ENCODE measurements at regions not wholly inside any gene's neighbourhood (a gene's known extent, or its start where the extent isn't known, plus 50 kb on each side); places are given as distances from the start of the nearest gene placed in this dataset.

- peaks cover 4 to 18% (median 7%) of the 10 kb centered on the region in 10 experiments for H3K4me1 ChIP-seq
- H3K36me3 ChIP-seq: peaks cover 11 to 86% (median 67%) of the 10 kb centered on the region in 11 experiments
- no peaks in the 10 kb centered on the region for H3K27me3 ChIP-seq
- no peak overlapping the region for H3K4me3 ChIP-seq
- no peak overlapping the region for H3K9ac ChIP-seq
- TF ChIP-seq Cebpa-rat (IDR thresholded peaks at IDR 0.05): no peak
- no peak overlapping the region for H3K4me2 ChIP-seq
- H3K9me3 ChIP-seq (replicated peaks in 1 of 11): peaks cover 5 to 31% (median 18%) of the 10 kb centered on the region in 11 experiments; a peak in 17 of 22 replicates
- no peak overlapping the region for H3K27ac ChIP-seq
- no peaks in the 10 kb centered on the region for H4K20me1 ChIP-seq
Measured at GRCh38 chr19:5211217-5211822, 129.3 kb downstream of the PTPRS start.

DNA sequence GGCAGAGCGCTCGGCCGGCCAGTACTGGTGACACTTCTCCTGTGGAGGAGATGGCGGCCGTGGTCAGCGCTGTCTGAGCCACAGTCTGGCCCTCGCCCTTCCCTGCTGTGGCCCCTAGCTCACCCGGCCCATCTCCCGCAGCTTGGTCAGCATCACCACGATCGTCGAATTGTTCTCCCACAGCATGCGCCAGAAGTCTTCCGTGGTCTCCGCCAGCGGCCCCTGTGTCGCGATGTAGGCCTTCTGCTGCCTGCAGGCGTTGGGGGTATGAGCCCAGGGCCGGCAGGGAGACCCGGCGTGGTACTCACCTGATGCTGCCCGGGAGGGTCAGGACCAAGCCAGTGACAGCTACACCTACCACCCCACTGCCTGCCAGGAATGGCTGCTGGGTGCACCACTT is 130.1 kb downstream of the PTPRS start:
- Histone ChIP-seq H3K9ac (no peak overlapping the region), H3K4me2 (no peak overlapping the region), H3K4me3 (no peak overlapping the region), H3K4me1 (peaks cover 0 to 11% (median 0%) of the 10 kb centered on the region in 10 experiments; a peak in 2 of 20 replicates), H3K9me3 (replicated peaks in 1 of 11) (peaks cover 5 to 31% (median 18%) of the 10 kb centered on the region in 11 experiments; a peak in 17 of 22 replicates), H3K36me3 (peaks cover 11 to 86% (median 69%) of the 10 kb centered on the region in 11 experiments), H4K20me1 (no peaks in the 10 kb centered on the region), H3K27me3 (no peaks in the 10 kb centered on the region), H3K27ac (no peak overlapping the region)
- no peak for TF ChIP-seq Cebpa-rat (IDR thresholded peaks at IDR 0.05)

- Histone ChIP-seq H3K27me3 (no peaks in the 10 kb centered on the region), H3K27ac (no peak overlapping the region), H3K4me1 (no peaks in the 10 kb centered on the region), H3K4me3 (no peak overlapping the region), H3K4me2 (no peak overlapping the region), H3K9ac (no peak overlapping the region), H4K20me1 (no peaks in the 10 kb centered on the region), H3K36me3 (peaks cover 11 to 65% (median 53%) of the 10 kb centered on the region in 11 experiments), H3K9me3 (replicated peaks in 1 of 11) (peaks cover 9 to 45% (median 27%) of the 10 kb centered on the region in 11 experiments)
- no peak for TF ChIP-seq Cebpa-rat (IDR thresholded peaks at IDR 0.05)
Measured at GRCh38 chr19:5207806-5208205, 132.8 kb downstream of the PTPRS start.

GRCh38 chr19:5206751-5207075 is 133.9 kb downstream of the PTPRS start:
- H3K27ac ChIP-seq: no peak overlapping the region
- H3K4me1 ChIP-seq: no peaks in the 10 kb centered on the region
- TF ChIP-seq Cebpa-rat (IDR thresholded peaks at IDR 0.05): no peak
- H4K20me1 ChIP-seq: no peaks in the 10 kb centered on the region
- H3K4me2 ChIP-seq: no peak overlapping the region
- peaks cover 11 to 62% (median 45%) of the 10 kb centered on the region in 11 experiments for H3K36me3 ChIP-seq
- no peaks in the 10 kb centered on the region for H3K27me3 ChIP-seq
- H3K4me3 ChIP-seq: no peak overlapping the region
- H3K9ac ChIP-seq: no peak overlapping the region
- peaks cover 20 to 55% (median 38%) of the 10 kb centered on the region in 11 experiments for H3K9me3 ChIP-seq (replicated peaks in 1 of 11)

GRCh38 chr19:5205937-5206750 is 134.5 kb downstream of the PTPRS start:
- Histone ChIP-seq H3K4me2 (no peak overlapping the region), H3K9me3 (replicated peaks in 1 of 11) (peaks cover 23 to 55% (median 40%) of the 10 kb centered on the region in 11 experiments), H3K36me3 (peaks cover 7 to 56% (median 40%) of the 10 kb centered on the region in 11 experiments), H3K4me3 (no peak overlapping the region), H4K20me1 (no peaks in the 10 kb centered on the region), H3K4me1 (no peaks in the 10 kb centered on the region), H3K27me3 (no peaks in the 10 kb centered on the region), H3K9ac (no peak overlapping the region), H3K27ac (no peak overlapping the region)
- TF ChIP-seq Cebpa-rat (IDR thresholded peaks at IDR 0.05): no peak

DNA sequence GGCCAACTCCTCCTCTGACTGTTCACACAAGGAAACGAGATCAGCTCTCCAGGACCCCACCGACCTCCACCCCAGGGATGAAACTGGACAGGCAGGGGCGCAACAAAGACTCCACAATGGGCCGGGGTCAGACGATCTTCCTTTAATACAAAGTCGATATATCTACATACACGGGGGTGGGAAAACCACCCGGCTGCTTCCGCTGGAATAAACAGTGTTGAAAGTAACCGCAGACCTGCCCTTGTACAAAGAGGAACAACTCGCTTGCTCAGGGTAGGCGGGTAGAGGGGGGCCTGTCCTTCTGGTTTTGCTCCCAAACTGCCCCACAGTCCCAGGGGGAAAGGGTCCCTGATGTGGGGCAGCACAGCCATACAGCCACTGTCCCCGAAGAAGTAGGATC is 135.2 kb downstream of the PTPRS start:
- H3K9me3 ChIP-seq (replicated peaks in 1 of 11): peaks cover 28 to 55% (median 40%) of the 10 kb centered on the region in 11 experiments
- no peak overlapping the region for H3K4me3 ChIP-seq
- no peak overlapping the region for H3K4me2 ChIP-seq
- no peak overlapping the region for H3K9ac ChIP-seq
- no peaks in the 10 kb centered on the region for H3K4me1 ChIP-seq
- peaks cover under 1 to 49% (median 32%) of the 10 kb centered on the region in 11 experiments; a peak in 20 of 22 replicates for H3K36me3 ChIP-seq
- no peaks in the 10 kb centered on the region for H3K27me3 ChIP-seq
- no peak overlapping the region for H3K27ac ChIP-seq
- TF ChIP-seq Cebpa-rat (IDR thresholded peaks at IDR 0.05): no peak
- no peaks in the 10 kb centered on the region for H4K20me1 ChIP-seq

DNA sequence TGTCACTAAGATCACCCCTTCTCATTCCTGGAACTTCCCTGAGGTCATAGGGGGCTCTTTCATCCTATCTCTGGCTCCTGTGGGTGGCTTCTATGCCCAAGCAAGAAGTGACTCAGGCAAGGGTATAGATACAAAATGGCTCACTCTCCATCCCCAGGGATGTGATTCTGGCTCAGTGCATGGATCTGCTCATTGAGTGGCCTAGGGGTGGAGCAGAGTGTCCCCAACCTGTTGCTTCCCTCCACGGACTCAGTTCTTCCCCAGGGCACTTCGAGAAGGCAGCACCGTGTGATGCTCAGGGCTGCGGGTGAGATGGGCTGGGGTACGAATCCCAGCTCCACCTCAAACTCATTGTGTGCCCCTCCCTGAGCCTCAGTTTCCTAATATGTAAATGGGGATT is 136.4 kb downstream of the PTPRS start:
- peaks cover 32 to 52% (median 39%) of the 10 kb centered on the region in 11 experiments for H3K9me3 ChIP-seq (replicated peaks in 1 of 11)
- no peak overlapping the region for H3K4me2 ChIP-seq
- H4K20me1 ChIP-seq: no peaks in the 10 kb centered on the region
- no peaks in the 10 kb centered on the region for H3K4me1 ChIP-seq
- no peak for TF ChIP-seq Cebpa-rat (IDR thresholded peaks at IDR 0.05)
- H3K36me3 ChIP-seq: peaks cover 0 to 37% (median 20%) of the 10 kb centered on the region in 11 experiments; a peak in 15 of 22 replicates
- no peaks in the 10 kb centered on the region for H3K27me3 ChIP-seq
- no peak overlapping the region for H3K27ac ChIP-seq
- no peak overlapping the region for H3K4me3 ChIP-seq
- no peak overlapping the region for H3K9ac ChIP-seq

Data from BLaER1 treated with 17β-estradiol and CSF1 and Interleukin-3, amounts not matched to agents 10 nM and 100 nM (cell line).